MCF 10A (cell line): ENCODE measurements at regions not wholly inside any gene's neighbourhood (a gene's known extent, or its start where the extent isn't known, plus 50 kb on each side); places are given as distances from the start of the nearest gene placed in this dataset.

Experiments used
- BruUV-seq: library from RNA; stranded (reverse); fragments of 400-500 nt; replicated peaks from 2 replicates; lab custom pipeline; 2021; lab: Mats Ljungman, UMichigan
- CTCF ChIA-PET: fragments of 300-600 bp; sonication (Branson Sonifier 250); formaldehyde crosslinking; extraction: SDS; loops from one replicate; lab custom pipeline; 2021; ENCODE audit warnings: antibody characterized with exemption, inconsistent platforms; lab: Yijun Ruan, JAX
- POLR2A ChIA-PET: fragments of 300-600, 350-650 bp; sonication (Branson Sonifier 250); formaldehyde crosslinking; extraction: SDS; loops from one replicate; lab custom pipeline; 2020; ENCODE audit warnings: antibody characterized with exemption, inconsistent platforms; lab: Yijun Ruan, JAX
- DNase-seq: peaks from one replicate; pipeline ENCODE4 v3.0.0-alpha.2; 2018; ENCODE audit not compliant: unreplicated experiment
- H3K27ac Mint-ChIP-seq: one replicate; pipeline ENCODE4 v1.8.0; 2022; ENCODE audit warnings: mild to moderate bottlenecking, low read depth, mixed read lengths; ENCODE audit not compliant: unreplicated experiment
- H3K27me3 Mint-ChIP-seq: one replicate; pipeline ENCODE4 v1.8.0; 2022; ENCODE audit warnings: mixed read lengths; ENCODE audit not compliant: insufficient read depth, unreplicated experiment
- H3K36me3 Mint-ChIP-seq: one replicate; pipeline ENCODE4 v1.8.0; 2022; ENCODE audit warnings: mild to moderate bottlenecking, moderate library complexity, mixed read lengths; ENCODE audit not compliant: insufficient read depth, unreplicated experiment
- H3K4me1 Mint-ChIP-seq: one replicate; pipeline ENCODE4 v1.8.0; 2022; ENCODE audit warnings: mixed read lengths; ENCODE audit not compliant: insufficient read depth, unreplicated experiment
- H3K4me3 Mint-ChIP-seq: one replicate; pipeline ENCODE4 v1.8.0; 2022; ENCODE audit warnings: mild to moderate bottlenecking, moderate library complexity, mixed read lengths; ENCODE audit not compliant: unreplicated experiment
- H3K9me3 Mint-ChIP-seq: one replicate; pipeline ENCODE4 v1.8.0; 2022; ENCODE audit warnings: mixed read lengths; ENCODE audit not compliant: unreplicated experiment
- intact Hi-C: fragments of 100-400 bp; cut with micrococcal nuclease; formaldehyde crosslinking; loops from 2 replicates; pipeline ENCODE4 v1.14.1; 2022
- TF ChIP-seq, protein P1 (sequence below): fragments of 200-600 bp; IDR thresholded peaks from one replicate; pipeline ENCODE4 v1.8.0; 2022; ENCODE audit warnings: antibody characterized with exemption, mild to moderate bottlenecking; ENCODE audit not compliant: unreplicated experiment

GRCh38 chr1:57770236-57770635 lies 346.4 kb upstream of the DAB1 start:
- Mint-ChIP-seq H3K36me3 (no peaks in the 10 kb centered on the region), H3K4me3 (no peak overlapping the region), H3K27me3 (no peaks in the 10 kb centered on the region), H3K27ac (no peak overlapping the region), H3K9me3 (no peaks in the 10 kb centered on the region), H3K4me1 (no peaks in the 10 kb centered on the region)
- ChIA-PET CTCF (interaction anchor here (0.6 kb wide), 1 partner anchor 778 kb away, joined by 4 read pairs; no protein-coding TSS in a partner anchor), POLR2A (no interaction called here)
- DNase-seq = no peak
- intact Hi-C loops = no loop called here
- BruUV-seq = no TSS peak
- TF ChIP-seq, protein P1, sequence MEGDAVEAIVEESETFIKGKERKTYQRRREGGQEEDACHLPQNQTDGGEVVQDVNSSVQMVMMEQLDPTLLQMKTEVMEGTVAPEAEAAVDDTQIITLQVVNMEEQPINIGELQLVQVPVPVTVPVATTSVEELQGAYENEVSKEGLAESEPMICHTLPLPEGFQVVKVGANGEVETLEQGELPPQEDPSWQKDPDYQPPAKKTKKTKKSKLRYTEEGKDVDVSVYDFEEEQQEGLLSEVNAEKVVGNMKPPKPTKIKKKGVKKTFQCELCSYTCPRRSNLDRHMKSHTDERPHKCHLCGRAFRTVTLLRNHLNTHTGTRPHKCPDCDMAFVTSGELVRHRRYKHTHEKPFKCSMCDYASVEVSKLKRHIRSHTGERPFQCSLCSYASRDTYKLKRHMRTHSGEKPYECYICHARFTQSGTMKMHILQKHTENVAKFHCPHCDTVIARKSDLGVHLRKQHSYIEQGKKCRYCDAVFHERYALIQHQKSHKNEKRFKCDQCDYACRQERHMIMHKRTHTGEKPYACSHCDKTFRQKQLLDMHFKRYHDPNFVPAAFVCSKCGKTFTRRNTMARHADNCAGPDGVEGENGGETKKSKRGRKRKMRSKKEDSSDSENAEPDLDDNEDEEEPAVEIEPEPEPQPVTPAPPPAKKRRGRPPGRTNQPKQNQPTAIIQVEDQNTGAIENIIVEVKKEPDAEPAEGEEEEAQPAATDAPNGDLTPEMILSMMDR = no peak

DNA sequence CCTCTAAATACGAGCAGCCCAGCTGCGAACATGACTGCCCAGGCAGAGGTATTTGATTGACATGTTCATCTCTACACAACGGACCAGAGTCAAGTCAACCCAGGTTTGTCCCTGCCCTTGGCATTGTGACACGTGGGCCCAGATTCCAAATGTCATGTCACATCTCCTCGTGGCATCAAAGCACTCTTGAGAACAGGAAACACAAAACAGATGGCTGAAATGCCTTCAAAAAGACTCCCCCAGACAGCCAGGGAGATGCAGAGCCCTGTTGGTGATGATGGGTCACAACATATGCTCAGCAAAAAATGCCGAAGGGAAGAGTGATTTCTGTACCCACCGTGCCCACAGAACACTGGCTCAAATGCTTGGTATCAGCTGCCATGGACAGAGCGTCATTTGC lies 337.8 kb upstream of the DAB1 start:
- Mint-ChIP-seq H3K27me3 (no peaks in the 10 kb centered on the region), H3K36me3 (no peaks in the 10 kb centered on the region), H3K4me3 (no peak overlapping the region), H3K27ac (no peak overlapping the region), H3K9me3 (no peaks in the 10 kb centered on the region), H3K4me1 (no peaks in the 10 kb centered on the region)
- CTCF ChIA-PET = no interaction called here
- intact Hi-C loops = no loop called here
- TF ChIP-seq, protein P1 = no peak
- no TSS peak for BruUV-seq
- no peak for DNase-seq
- POLR2A ChIA-PET = no interaction called here

GRCh38 chr1:57752843-57753242 lies 329.0 kb upstream of the DAB1 start:
- intact Hi-C loops = no loop called here
- no TSS peak for BruUV-seq
- H3K36me3 Mint-ChIP-seq = no peaks in the 10 kb centered on the region
- TF ChIP-seq, protein P1 = no peak
- ChIA-PET CTCF (interaction anchor here (0.5 kb wide), 1 partner anchor 21 kb away, joined by 3 read pairs; no protein-coding TSS in a partner anchor), POLR2A (no interaction called here)
- no peak overlapping the region for H3K27ac Mint-ChIP-seq
- no peaks in the 10 kb centered on the region for H3K9me3 Mint-ChIP-seq
- H3K4me1 Mint-ChIP-seq = no peaks in the 10 kb centered on the region
- DNase-seq = no peak
- no peaks in the 10 kb centered on the region for H3K27me3 Mint-ChIP-seq
- no peak overlapping the region for H3K4me3 Mint-ChIP-seq

GRCh38 chr1:57748719-57749118 lies 324.9 kb upstream of the DAB1 start:
- ChIA-PET POLR2A (no interaction called here), CTCF (no interaction called here)
- H3K4me1 Mint-ChIP-seq = no peaks in the 10 kb centered on the region
- no peaks in the 10 kb centered on the region for H3K9me3 Mint-ChIP-seq
- no peak for DNase-seq
- H3K27me3 Mint-ChIP-seq = peaks cover 10% of the 10 kb centered on the region
- intact Hi-C loops = no loop called here
- no peaks in the 10 kb centered on the region for H3K36me3 Mint-ChIP-seq
- TF ChIP-seq, protein P1 = no peak
- H3K27ac Mint-ChIP-seq = no peak overlapping the region
- no TSS peak for BruUV-seq
- H3K4me3 Mint-ChIP-seq = no peak overlapping the region
